ENCODE measurements at regions not wholly inside any gene's neighbourhood (a gene's known extent, or its start where the extent isn't known, plus 50 kb on each side); places are given as distances from the start of the nearest gene placed in this dataset.

DNA sequence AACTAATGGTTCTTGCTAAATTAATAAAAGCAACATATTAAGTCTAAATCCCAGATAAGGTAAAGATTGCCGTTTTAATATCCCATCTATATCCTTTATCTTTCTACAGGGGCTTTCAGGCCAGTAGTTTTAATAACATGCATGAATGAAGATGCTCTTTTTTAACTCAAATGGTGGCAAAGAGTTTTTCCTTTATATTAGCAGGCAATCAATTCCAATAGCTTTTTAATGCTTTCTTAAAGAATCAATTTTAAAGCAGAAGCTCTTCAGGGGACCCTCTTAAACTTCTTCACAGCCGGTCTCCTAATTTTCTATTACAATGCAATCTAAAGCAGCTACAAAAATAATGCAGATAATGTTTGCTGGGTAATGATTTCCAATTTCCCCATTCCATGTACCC is 107.8 kb upstream of the HS3ST5 start:
- TF ChIP-seq, protein P1, sequence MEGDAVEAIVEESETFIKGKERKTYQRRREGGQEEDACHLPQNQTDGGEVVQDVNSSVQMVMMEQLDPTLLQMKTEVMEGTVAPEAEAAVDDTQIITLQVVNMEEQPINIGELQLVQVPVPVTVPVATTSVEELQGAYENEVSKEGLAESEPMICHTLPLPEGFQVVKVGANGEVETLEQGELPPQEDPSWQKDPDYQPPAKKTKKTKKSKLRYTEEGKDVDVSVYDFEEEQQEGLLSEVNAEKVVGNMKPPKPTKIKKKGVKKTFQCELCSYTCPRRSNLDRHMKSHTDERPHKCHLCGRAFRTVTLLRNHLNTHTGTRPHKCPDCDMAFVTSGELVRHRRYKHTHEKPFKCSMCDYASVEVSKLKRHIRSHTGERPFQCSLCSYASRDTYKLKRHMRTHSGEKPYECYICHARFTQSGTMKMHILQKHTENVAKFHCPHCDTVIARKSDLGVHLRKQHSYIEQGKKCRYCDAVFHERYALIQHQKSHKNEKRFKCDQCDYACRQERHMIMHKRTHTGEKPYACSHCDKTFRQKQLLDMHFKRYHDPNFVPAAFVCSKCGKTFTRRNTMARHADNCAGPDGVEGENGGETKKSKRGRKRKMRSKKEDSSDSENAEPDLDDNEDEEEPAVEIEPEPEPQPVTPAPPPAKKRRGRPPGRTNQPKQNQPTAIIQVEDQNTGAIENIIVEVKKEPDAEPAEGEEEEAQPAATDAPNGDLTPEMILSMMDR (IDR thresholded peaks at IDR 0.05; ENCODE audit: low read depth, low read length), result no peak
- Histone ChIP-seq H3K36me3 (no peaks in the 10 kb centered on the region), H3K27me3 (no peaks in the 10 kb centered on the region), H3K4me1 (peaks cover 9% of the 10 kb centered on the region), H3K4me3 (ENCODE audit: low read depth, low read length) (no peak overlapping the region), H3K9me3 (no peaks in the 10 kb centered on the region)
- no peak for DNase-seq

DNA sequence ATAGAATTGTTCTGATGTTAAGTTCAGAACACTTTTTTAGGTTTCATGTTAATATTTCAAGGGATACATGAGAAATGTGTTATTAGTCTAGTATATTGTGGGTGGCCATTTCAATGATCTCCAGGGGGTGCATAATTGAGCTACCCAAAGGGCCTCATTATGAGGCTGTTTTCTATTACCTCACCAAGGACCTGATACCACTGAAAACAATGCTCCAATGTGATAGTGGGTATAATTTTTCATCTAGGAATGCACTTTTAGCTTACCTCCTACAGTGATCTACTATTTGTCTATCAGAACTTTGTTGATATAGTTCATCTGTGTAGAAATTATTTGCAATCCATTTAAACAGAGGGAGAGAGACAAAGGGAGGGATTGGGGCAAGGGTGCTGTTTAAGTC is 106.8 kb upstream of the HS3ST5 start:
- peaks cover 9% of the 10 kb centered on the region for H3K4me1 ChIP-seq
- H3K4me3 ChIP-seq (ENCODE audit: low read depth, low read length), result no peak overlapping the region
- TF ChIP-seq, protein P1 (IDR thresholded peaks at IDR 0.05; ENCODE audit: low read depth, low read length), result no peak
- H3K27me3 ChIP-seq, result no peaks in the 10 kb centered on the region
- DNase-seq, result no peak
- H3K36me3 ChIP-seq, result no peaks in the 10 kb centered on the region
- no peaks in the 10 kb centered on the region for H3K9me3 ChIP-seq

DNA sequence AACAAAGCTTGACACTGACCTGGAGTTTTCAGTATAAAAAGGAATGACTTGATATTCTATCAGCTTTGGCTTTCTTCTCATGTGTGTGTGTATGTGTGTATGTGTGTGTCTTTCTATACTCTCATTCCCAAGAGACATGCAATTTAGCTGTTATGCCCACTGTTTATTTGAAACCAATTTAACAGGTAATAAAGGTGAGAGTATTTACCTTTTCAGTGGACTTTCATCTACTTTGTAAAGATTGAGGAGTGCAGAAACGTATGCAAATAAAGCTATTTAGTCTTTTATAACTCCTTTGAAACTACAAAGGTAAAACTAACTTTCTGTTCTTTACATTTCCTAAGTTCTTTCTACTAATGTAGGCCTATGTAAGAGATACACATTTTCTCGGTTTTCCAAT is 103.5 kb upstream of the HS3ST5 start:
- Histone ChIP-seq H3K9me3 (no peaks in the 10 kb centered on the region), H3K4me3 (ENCODE audit: low read depth, low read length) (no peak overlapping the region), H3K36me3 (no peaks in the 10 kb centered on the region), H3K4me1 (peaks cover 9% of the 10 kb centered on the region), H3K27me3 (no peaks in the 10 kb centered on the region)
- TF ChIP-seq, protein P1 (IDR thresholded peaks at IDR 0.05; ENCODE audit: low read depth, low read length), result no peak
- DNase-seq, result no peak

DNA sequence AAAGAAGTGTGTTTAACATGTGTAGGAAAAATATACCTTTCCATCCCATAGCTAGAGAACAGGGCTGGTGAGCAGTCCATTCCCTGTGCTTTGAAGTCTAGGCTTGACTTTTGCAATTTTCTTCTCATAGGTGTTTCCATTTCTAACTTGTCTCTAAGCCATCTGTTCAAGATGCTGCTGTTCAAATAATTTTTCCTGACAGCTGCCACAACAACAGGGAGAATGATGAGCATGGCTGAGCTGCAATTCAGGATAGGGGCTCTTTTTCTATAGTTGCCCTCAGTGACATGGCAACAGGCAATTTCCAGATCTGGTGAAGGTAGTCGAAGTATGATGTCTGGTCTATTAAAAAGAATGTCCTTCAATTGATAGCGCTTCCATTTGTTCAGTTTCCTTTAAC is 103.0 kb upstream of the HS3ST5 start:
- Histone ChIP-seq H3K27me3 (no peaks in the 10 kb centered on the region), H3K4me3 (ENCODE audit: low read depth, low read length) (no peak overlapping the region), H3K4me1 (peaks cover 9% of the 10 kb centered on the region), H3K36me3 (no peaks in the 10 kb centered on the region), H3K9me3 (no peaks in the 10 kb centered on the region)
- DNase-seq, result no peak
- TF ChIP-seq, protein P1 (IDR thresholded peaks at IDR 0.05; ENCODE audit: low read depth, low read length), result no peak

DNA sequence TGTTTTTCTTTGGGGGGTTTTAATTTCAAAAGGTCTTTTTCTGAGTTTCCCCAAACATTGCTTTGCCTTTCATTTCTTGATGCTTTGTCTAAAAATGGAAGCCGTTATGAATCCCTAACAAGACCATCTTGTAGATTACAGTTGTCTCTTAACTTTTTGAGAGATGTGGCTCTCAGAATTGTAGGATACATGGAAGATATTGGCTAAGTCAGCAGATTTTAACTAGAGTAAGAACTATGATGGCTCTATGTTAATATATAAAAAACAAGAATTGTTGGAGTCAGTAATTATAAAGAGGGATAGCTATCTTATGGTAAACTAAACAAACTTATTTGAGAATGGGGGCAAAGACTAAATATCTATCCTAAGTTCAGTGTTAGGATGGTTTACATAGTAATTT is 96.6 kb upstream of the HS3ST5 start:
- no peaks in the 10 kb centered on the region for H3K27me3 ChIP-seq
- TF ChIP-seq, protein P1 (IDR thresholded peaks at IDR 0.05; ENCODE audit: low read depth, low read length), result no peak
- no peak for DNase-seq
- H3K4me3 ChIP-seq (ENCODE audit: low read depth, low read length), result no peak overlapping the region
- H3K36me3 ChIP-seq, result no peaks in the 10 kb centered on the region
- no peaks in the 10 kb centered on the region for H3K9me3 ChIP-seq
- H3K4me1 ChIP-seq, result no peaks in the 10 kb centered on the region

DNA sequence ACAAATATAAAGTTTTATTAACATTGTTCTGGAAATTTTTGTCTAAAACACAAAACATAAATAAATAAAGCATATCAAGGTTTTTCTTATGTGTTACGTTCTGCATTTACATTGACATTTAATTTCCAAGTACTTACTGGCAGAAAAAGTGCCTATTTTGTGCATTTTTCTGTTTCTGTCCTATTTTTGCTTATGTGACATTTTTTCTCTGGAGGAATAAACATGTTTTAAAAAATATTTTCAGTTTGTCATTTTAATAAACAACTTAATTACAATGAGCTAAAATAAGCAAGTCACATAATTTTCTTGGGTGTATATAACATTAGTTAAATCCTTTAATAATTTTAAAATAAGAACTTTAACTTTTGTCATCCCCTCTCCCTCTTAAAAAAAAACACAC is 94.4 kb upstream of the HS3ST5 start:
- no peaks in the 10 kb centered on the region for H3K36me3 ChIP-seq
- TF ChIP-seq, protein P1 (IDR thresholded peaks at IDR 0.05; ENCODE audit: low read depth, low read length), result no peak
- no peaks in the 10 kb centered on the region for H3K27me3 ChIP-seq
- no peaks in the 10 kb centered on the region for H3K9me3 ChIP-seq
- no peak for DNase-seq
- no peak overlapping the region for H3K4me3 ChIP-seq (ENCODE audit: low read depth, low read length)
- H3K4me1 ChIP-seq, result 0 out of 2 replicates have a peak, but pooled peaks cover 2% of the 10 kb centered on the region
